Activated CD8-positive, alpha-beta T cell treated with anti-CD3 and anti-CD28 coated beads for 36 hours (primary cell): ENCODE measurements at regions not wholly inside any gene's neighbourhood (a gene's known extent, or its start where the extent isn't known, plus 50 kb on each side); places are given as distances from the start of the nearest gene placed in this dataset.

Experiments
- ATAC-seq: fragments of 200-7000 bp; cut with Tn5 transposase; one replicate; pipeline ENCODE4 v1.10.0; 2021; ENCODE audit warnings: mild to moderate bottlenecking, moderate library complexity
- CTCF ChIA-PET: fragments of 350-600 bp; sonication (Branson Sonifier 250); formaldehyde crosslinking; loops from one replicate; lab custom pipeline; 2021; ENCODE audit warnings: antibody characterized with exemption; lab: Charles Lee
- POLR2A ChIA-PET: fragments of 350-600 bp; sonication (Branson Sonifier 250); formaldehyde crosslinking; loops from one replicate; lab custom pipeline; 2021; ENCODE audit warnings: antibody characterized with exemption; lab: Charles Lee
- DNase-seq: peaks from one replicate; pipeline ENCODE4 v3.0.0-alpha.2; 2020
- H3K27ac Mint-ChIP-seq: one replicate; pipeline ENCODE4 v1.8.0; 2021; ENCODE audit warnings: mild to moderate bottlenecking, mixed read lengths
- H3K27me3 Mint-ChIP-seq: one replicate; pipeline ENCODE4 v1.8.0; 2021; ENCODE audit warnings: mixed read lengths
- H3K36me3 Mint-ChIP-seq: one replicate; pipeline ENCODE4 v1.8.0; 2021; ENCODE audit warnings: low read depth, mixed read lengths
- H3K4me1 Mint-ChIP-seq: one replicate; pipeline ENCODE4 v1.8.0; 2021; ENCODE audit warnings: low read depth, mixed read lengths
- H3K4me3 Mint-ChIP-seq: one replicate; pipeline ENCODE4 v1.8.0; 2021; ENCODE audit warnings: mild to moderate bottlenecking, moderate library complexity, mixed read lengths
- H3K9me3 Mint-ChIP-seq: one replicate; pipeline ENCODE4 v1.8.0; 2021; ENCODE audit warnings: mixed read lengths
- intact Hi-C: fragments of 100-400 bp; cut with micrococcal nuclease; formaldehyde crosslinking; loops from one replicate; pipeline ENCODE4 v1.10.0; 2022
- TF ChIP-seq, protein P1 (sequence below): fragments of 200-600 bp; IDR thresholded peaks from one replicate; pipeline ENCODE4 v1.8.0; 2022; ENCODE audit warnings: antibody characterized with exemption, mild to moderate bottlenecking

DNA sequence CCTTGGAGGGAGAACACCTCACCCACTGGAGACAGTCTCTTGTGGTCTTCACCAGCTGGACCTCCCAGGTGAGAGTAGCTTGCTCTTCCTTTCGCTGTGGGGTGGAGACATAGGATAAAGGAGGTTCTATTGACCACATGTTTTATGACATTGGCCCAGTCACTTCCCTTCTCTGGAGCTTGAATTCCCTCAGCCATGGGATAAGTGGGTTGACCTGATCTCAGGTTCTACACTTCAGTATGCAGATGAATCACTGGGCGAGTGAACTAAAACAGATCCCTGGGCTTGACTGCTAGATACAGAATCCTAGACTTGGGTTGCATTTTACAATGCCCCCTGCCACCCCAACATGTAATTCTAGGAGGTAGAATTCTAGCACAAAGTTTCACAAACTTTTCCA is 54.8 kb upstream of the PRSS23 start:
- ChIA-PET CTCF (no interaction called here), POLR2A (interaction anchor here (0.7 kb wide), 1 partner anchor 814 kb away, joined by 3 read pairs; no protein-coding TSS in a partner anchor)
- Mint-ChIP-seq H3K4me3 (no peak overlapping the region), H3K4me1 (peaks cover 7% of the 10 kb centered on the region), H3K9me3 (no peaks in the 10 kb centered on the region), H3K27ac (no peak overlapping the region), H3K36me3 (no peaks in the 10 kb centered on the region), H3K27me3 (peaks cover 16% of the 10 kb centered on the region)
- TF ChIP-seq, protein P1, sequence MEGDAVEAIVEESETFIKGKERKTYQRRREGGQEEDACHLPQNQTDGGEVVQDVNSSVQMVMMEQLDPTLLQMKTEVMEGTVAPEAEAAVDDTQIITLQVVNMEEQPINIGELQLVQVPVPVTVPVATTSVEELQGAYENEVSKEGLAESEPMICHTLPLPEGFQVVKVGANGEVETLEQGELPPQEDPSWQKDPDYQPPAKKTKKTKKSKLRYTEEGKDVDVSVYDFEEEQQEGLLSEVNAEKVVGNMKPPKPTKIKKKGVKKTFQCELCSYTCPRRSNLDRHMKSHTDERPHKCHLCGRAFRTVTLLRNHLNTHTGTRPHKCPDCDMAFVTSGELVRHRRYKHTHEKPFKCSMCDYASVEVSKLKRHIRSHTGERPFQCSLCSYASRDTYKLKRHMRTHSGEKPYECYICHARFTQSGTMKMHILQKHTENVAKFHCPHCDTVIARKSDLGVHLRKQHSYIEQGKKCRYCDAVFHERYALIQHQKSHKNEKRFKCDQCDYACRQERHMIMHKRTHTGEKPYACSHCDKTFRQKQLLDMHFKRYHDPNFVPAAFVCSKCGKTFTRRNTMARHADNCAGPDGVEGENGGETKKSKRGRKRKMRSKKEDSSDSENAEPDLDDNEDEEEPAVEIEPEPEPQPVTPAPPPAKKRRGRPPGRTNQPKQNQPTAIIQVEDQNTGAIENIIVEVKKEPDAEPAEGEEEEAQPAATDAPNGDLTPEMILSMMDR: no peak
- intact Hi-C loops: no loop called here
- no peak for ATAC-seq
- DNase-seq: no peak

- Mint-ChIP-seq H3K9me3 (no peaks in the 10 kb centered on the region), H3K4me3 (no peak overlapping the region), H3K4me1 (peaks cover 10% of the 10 kb centered on the region), H3K36me3 (no peaks in the 10 kb centered on the region), H3K27ac (no peak overlapping the region), H3K27me3 (peaks cover 14% of the 10 kb centered on the region)
- ATAC-seq (peak; percentile 81), DNase-seq (peak; percentile 63)
- intact Hi-C loops: no loop called here
- TF ChIP-seq, protein P1: no peak
- ChIA-PET CTCF (no interaction called here), POLR2A (no interaction called here)
These were observed 56.9 kb upstream of the PRSS23 start for GRCh38 chr11:86743223-86744118.

- H3K27ac Mint-ChIP-seq: no peak overlapping the region
- peaks cover 10% of the 10 kb centered on the region for H3K4me1 Mint-ChIP-seq
- POLR2A ChIA-PET: interaction anchor here (0.7 kb wide), 1 partner anchor 50 kb away, joined by 3 read pairs; no protein-coding TSS in a partner anchor
- H3K4me3 Mint-ChIP-seq: no peak overlapping the region
- intact Hi-C loops: no loop called here
- no peaks in the 10 kb centered on the region for H3K9me3 Mint-ChIP-seq
- no peak for DNase-seq
- H3K27me3 Mint-ChIP-seq: peaks cover 10% of the 10 kb centered on the region
- no peaks in the 10 kb centered on the region for H3K36me3 Mint-ChIP-seq
- no peak for ATAC-seq
- CTCF ChIA-PET: no interaction called here
- TF ChIP-seq, protein P1: no peak
These were observed 58.2 kb upstream of the PRSS23 start for GRCh38 chr11:86741839-86742805.

- no peak overlapping the region for H3K27ac Mint-ChIP-seq
- H3K27me3 Mint-ChIP-seq: peaks cover 10% of the 10 kb centered on the region
- no peaks in the 10 kb centered on the region for H3K36me3 Mint-ChIP-seq
- H3K9me3 Mint-ChIP-seq: no peaks in the 10 kb centered on the region
- CTCF ChIA-PET: no interaction called here
- POLR2A ChIA-PET: no interaction called here
- intact Hi-C loops: no loop called here
- no peak overlapping the region for H3K4me3 Mint-ChIP-seq
- TF ChIP-seq, protein P1: no peak
- DNase-seq (no peak), ATAC-seq (no peak)
- peaks cover 10% of the 10 kb centered on the region for H3K4me1 Mint-ChIP-seq
These were observed 58.9 kb upstream of the PRSS23 start for GRCh38 chr11:86741484-86741835.
